HG02884 (cell line): ENCODE measurements at regions not wholly inside any gene's neighbourhood (a gene's known extent, or its start where the extent isn't known, plus 50 kb on each side); places are given as distances from the start of the nearest gene placed in this dataset.
"Not testable (repeated sequence)": the region's sequence is repeated elsewhere in the genome, so short reads cannot be mapped to it uniquely, and the experiment has no call there.

Experiments used
- ATAC-seq: cut with Tn5 transposase; IDR thresholded peaks from one replicate; pipeline ENCODE4 v1.9.1; 2021; ENCODE audit warnings: mild to moderate bottlenecking, moderate library complexity; ENCODE audit not compliant: unreplicated experiment

DNA sequence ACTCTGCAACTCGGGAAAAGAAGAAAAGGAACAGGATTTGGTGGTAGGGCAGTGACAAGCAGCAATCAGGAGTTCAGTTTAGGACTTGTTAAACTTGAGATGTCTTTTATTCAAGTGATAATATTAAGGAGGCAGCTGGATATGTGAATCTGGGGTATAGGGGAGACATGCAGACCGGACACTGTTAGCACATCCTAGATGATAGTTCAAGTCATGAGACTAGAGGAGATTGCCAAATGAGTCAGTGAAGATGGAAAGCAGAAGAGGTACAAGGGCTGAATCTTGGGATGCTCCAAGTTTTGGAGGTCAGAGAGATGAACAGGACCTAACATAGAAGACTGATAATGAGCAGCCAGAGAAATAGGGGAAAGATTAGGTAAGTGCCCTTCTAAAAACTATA, 69.5 kb upstream of the PSME4 start:
- no peak for ATAC-seq

GRCh38 chr2:54038835-54039234, 68.0 kb upstream of the PSME4 start:
- no peak for ATAC-seq

DNA sequence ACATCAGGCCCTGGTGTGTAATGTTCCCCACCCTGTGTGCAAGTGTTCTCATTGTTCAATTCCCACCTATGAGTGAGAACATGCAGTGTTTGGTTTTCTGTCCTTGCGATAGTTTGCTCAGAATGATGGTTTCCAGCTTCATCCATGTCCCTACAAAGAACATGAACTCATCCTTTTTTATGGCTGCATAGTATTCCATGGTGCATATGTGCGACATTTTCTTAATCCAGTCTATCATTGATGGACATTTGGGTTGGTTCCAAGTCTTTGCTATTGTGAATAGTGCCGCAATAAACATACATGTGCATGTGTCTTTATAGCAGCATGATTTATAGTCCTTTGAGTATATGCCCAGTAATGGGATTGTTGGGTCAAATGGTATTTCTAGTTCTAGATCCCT, 60.5 kb upstream of the PSME4 start:
- not testable (repeated sequence) for ATAC-seq

- ATAC-seq: no peak
Observed at GRCh38 chr2:54030806-54031205, 60.0 kb upstream of the PSME4 start.

- no peak for ATAC-seq
Observed at GRCh38 chr2:54030396-54030741, 59.6 kb upstream of the PSME4 start.

GRCh38 chr2:54029721-54030395, 59.1 kb upstream of the PSME4 start:
- ATAC-seq: no peak

DNA sequence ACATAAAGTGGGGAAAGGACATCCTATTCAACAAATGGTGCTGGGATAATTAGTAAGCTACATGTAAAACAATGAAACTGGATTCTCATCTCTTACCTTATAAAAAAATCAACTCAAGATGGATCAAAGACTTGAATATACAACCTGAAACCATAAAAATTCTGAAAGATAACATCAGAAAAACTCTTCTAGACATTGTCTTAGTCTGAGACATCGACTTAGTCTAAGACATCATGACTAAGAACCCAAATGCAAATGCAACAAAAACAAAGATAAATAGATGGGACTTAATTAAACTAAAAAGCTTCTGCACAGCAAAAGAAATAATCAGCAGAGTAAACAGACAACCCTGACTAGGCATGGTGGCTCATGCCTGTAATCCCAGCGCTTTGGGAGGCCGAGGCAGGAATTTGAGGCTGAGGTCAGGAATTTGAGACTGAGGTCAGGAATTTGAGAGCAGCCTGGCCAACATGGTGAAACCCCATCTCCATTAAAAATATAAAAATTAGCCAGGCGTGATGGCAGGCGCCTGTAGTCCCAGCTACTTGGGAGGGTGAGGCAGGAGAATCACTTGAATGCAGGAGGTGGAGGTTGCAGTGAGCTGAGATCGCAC, 54.8 kb upstream of the PSME4 start:
- ATAC-seq: not testable (repeated sequence)

- ATAC-seq: no peak
Observed at GRCh38 chr2:54024576-54024975, 53.8 kb upstream of the PSME4 start.

DNA sequence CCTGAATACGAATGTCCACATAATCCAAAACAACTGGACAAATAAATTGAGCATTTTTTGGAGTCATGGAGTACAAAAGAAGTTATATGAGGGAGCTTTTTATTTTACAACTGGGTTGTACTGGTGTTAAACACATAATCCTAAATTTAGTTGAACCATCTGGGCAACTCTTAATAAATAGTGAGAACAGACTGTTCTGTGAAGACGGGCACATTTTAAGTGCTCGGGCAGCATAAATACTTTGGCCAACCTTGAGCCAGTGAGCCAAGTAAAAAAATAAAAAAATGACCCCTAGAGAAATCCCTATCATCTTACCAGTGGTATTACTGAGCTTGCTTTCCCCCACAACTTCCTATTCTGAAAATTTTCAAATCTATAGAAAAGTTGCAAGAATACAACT, 50.9 kb upstream of the PSME4 start:
- ATAC-seq: no peak

GRCh38 chr2:54020793-54021414, 50.1 kb upstream of the PSME4 start:
- no peak for ATAC-seq
